ENCODE measurements at regions not wholly inside any gene's neighbourhood (a gene's known extent, or its start where the extent isn't known, plus 50 kb on each side); places are given as distances from the start of the nearest gene placed in this dataset.
A peak's percentile ranks its signal among the peaks of the same experiment; 100 is the strongest.

DNA sequence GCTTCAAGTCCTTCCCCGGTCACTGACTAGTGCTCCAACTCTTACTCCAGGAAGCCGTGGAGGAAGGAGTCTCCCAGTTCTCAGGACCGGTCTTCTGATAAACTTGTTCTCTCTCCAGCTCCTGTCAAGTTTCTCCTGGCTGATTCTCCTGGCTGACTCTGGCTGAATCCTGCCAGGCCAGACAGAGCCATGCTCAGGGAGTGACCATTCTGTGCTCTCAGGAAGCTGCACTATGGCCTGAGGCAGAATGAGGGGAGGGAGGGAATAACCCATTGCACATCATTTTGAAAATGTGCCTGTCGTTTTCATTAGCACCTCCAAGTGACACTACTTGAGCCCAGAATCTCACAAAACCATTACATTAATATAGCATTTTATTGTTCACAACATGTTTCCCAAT is 80.8 kb downstream of the IFNG start:
- no peak for DNase-seq (ENCODE audit: insufficient read length)
- no peak for FAIRE-seq
- TF ChIP-seq POLR2AphosphoS5 (IDR thresholded peaks at IDR 0.05; ENCODE audit: low read depth, low read length), result no peak
- TF ChIP-seq POLR2A (IDR thresholded peaks at IDR 0.05; ENCODE audit: low read depth, low read length), result no peak
- no peak for TF ChIP-seq TAF1 (IDR thresholded peaks at IDR 0.05; ENCODE audit: borderline replicate concordance, low read depth, low read length)

DNA sequence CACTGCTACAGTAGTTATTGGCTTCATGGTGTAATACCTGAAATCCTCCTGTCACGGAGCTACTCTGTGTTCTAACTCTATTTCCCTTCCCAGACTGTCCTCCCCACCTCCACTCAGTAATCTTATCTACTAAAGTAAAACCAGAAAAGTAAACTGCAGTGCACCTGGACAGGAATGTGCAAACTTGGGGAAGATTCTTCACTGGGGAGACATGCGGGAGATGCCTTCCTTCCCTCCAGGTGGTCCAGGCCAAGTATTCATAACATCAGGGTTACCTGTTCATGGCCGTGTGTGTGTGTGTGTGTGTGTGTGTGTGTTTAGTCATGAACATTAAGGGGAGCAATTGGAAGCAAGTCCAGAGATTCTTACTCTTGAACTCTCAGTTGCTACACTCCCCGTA is 84.1 kb downstream of the IFNG start:
- FAIRE-seq (no peak), DNase-seq (ENCODE audit: insufficient read length) (no peak)
- no peak for TF ChIP-seq TAF1 (IDR thresholded peaks at IDR 0.05; ENCODE audit: borderline replicate concordance, low read depth, low read length)
- no peak for TF ChIP-seq POLR2A (IDR thresholded peaks at IDR 0.05; ENCODE audit: low read depth, low read length)
- no peak for TF ChIP-seq POLR2AphosphoS5 (IDR thresholded peaks at IDR 0.05; ENCODE audit: low read depth, low read length)

DNA sequence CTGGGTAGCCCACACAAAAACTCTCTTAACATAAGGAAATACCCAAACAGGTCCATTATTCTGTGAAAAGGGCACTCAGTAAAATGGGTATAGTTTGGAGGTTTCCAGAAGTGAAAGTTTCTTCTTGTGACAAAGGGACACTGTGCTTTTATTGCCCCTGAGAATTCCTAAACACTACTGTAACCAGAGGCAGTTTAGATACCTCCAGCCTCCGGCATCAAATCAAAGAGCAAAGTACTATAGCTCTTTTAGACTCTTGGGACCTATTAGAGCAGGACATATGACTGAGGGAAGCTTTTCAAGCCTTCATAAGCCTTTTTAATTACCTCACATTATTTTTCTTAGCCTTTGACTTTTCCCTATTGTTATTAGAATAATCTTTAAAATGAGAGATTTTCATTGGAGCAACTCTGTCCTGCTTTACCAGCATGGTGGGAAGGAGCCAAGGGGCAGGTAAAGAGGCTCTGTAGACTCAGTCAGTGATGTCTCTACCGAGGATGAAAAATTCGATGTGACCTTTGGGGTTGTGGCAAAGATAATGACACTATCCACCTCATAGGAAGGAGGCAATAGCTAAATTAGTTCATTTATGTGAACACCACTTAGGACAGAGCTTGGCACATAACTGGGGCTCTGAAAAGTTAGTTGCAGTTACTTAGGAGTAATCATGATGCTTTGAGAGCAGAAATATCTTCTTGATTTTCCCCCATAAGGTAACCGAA is 85.1 kb downstream of the IFNG start:
- DNase-seq (ENCODE audit: insufficient read length), result no peak
- TF ChIP-seq POLR2A (IDR thresholded peaks at IDR 0.05; ENCODE audit: low read depth, low read length) (no peak), TAF1 (IDR thresholded peaks at IDR 0.05; ENCODE audit: borderline replicate concordance, low read depth, low read length) (no peak)
- peak; percentile 46 for FAIRE-seq

DNA sequence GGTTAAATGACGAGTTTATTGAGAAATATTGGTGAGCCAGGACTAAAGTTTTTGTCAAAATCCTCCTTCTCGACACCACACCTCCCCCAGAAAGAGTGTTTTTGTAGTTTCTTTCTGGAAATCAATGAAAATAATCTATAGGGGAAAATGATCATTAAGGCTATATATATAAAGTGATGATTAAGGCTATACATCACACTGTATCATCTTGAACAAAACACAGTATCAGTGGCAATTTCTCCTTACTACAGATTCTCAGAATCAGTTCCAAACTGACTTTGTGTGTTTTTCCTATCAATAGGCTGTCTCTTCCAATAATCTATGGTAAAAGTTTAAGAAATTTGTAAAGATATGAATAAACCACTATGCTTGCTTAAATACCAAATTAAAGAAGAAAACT is 81.7 kb downstream of the IFNG-AS1 start:
- DNase-seq (ENCODE audit: insufficient read length) (no peak), FAIRE-seq (no peak)
- TF ChIP-seq TAF1 (IDR thresholded peaks at IDR 0.05; ENCODE audit: borderline replicate concordance, low read depth, low read length) (no peak), POLR2A (IDR thresholded peaks at IDR 0.05; ENCODE audit: low read depth, low read length) (no peak), POLR2AphosphoS5 (IDR thresholded peaks at IDR 0.05; ENCODE audit: low read depth, low read length) (no peak)

All from GM12892 (cell line).